ENCODE measurements at regions not wholly inside any gene's neighbourhood (a gene's known extent, or its start where the extent isn't known, plus 50 kb on each side); places are given as distances from the start of the nearest gene placed in this dataset.

DNA sequence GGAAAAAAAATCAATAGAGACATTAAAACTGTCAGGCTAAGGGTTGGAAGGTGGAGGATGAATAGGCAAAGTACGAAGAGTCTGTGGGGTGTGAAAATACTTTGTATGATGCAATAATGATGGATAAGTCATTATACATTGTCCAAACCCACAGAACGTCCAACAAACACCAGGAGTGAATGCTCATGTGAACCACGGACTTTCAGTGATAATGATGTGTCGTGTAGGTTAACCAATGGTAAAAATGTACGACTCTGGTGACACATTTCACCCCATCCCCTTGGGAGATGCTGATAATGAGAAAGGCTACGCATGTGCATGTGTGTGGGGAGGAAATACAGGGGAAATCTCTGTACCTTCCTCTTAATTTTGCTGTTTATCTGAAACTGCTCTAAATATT lies 665.2 kb downstream of the FAT4 start:
- ChIA-PET POLR2A (ENCODE audit: low non-redundant PET) (no interaction called here), CTCF (no interaction called here)
- TF ChIP-seq, protein P1, sequence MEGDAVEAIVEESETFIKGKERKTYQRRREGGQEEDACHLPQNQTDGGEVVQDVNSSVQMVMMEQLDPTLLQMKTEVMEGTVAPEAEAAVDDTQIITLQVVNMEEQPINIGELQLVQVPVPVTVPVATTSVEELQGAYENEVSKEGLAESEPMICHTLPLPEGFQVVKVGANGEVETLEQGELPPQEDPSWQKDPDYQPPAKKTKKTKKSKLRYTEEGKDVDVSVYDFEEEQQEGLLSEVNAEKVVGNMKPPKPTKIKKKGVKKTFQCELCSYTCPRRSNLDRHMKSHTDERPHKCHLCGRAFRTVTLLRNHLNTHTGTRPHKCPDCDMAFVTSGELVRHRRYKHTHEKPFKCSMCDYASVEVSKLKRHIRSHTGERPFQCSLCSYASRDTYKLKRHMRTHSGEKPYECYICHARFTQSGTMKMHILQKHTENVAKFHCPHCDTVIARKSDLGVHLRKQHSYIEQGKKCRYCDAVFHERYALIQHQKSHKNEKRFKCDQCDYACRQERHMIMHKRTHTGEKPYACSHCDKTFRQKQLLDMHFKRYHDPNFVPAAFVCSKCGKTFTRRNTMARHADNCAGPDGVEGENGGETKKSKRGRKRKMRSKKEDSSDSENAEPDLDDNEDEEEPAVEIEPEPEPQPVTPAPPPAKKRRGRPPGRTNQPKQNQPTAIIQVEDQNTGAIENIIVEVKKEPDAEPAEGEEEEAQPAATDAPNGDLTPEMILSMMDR (conservative IDR thresholded peaks at IDR 0.05; ENCODE audit: low read depth): no peak
- H3K27ac ChIP-seq: no peak overlapping the region
- no peak for DNase-seq (ENCODE audit: low spot score)

DNA sequence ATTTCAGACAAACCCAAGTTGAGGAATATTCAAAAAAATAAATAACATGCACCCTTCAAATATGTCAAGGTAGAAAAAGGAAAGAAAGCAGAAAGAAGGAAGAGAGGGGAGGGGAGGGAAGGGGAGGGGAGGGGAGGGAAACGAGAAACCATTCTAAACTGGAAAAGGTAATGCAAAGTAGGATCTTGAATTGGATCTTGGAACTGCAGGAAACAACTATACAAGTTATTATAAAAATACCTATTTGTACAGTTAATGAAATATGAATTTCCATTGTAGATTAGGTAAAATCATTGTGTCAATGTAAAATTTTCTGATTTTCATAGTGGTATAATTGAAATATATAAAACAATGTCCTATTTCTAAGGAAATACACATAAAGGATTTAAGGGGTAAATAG lies 668.4 kb downstream of the FAT4 start:
- ChIA-PET POLR2A (ENCODE audit: low non-redundant PET) (no interaction called here), CTCF (no interaction called here)
- DNase-seq (ENCODE audit: low spot score): no peak
- TF ChIP-seq, protein P1 (conservative IDR thresholded peaks at IDR 0.05; ENCODE audit: low read depth): no peak
- no peak overlapping the region for H3K27ac ChIP-seq

DNA sequence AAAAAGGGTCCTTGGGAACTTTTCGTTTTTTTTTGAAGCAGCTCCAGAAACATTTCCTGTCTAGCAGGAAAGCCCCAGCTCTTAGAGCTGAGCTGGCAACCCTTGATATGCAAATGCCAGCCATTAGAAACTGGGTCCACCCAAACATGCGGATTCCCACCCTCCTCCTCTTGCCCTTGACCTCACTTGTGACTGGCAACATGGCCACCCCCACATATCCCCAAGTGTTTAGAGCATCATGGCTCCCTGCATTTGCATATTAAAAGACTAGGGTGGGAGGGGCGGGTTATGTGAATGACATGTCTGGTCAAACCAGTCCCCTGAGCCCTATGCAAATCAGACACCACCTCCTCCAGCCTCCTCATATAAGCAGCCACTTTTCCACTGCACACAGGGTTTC lies 671.1 kb downstream of the FAT4 start:
- ChIA-PET POLR2A (ENCODE audit: low non-redundant PET) (no interaction called here), CTCF (no interaction called here)
- DNase-seq (ENCODE audit: low spot score): no peak
- H3K27ac ChIP-seq: no peak overlapping the region
- TF ChIP-seq, protein P1 (conservative IDR thresholded peaks at IDR 0.05; ENCODE audit: low read depth): no peak

DNA sequence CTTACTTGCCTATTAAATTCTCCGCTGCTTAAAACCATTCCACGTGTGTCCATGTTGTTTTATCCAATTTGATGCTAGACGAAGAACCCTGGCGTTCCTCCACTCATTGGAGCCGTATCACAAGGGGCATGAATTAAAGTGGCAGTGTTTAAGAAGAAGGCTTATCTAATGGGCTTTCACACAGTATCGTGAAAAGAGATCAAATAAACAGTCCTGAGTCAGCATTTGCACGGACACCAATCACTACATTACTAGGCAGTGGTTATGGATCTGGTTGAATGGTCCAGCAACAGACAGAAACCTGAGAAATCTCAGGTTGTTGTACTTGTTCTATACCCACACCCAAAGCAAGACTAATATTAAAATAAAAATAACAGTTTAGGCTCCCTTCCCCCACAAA lies 671.6 kb downstream of the FAT4 start:
- no peak overlapping the region for H3K27ac ChIP-seq
- POLR2A ChIA-PET (ENCODE audit: low non-redundant PET): no interaction called here
- CTCF ChIA-PET: no interaction called here
- TF ChIP-seq, protein P1 (conservative IDR thresholded peaks at IDR 0.05; ENCODE audit: low read depth): no peak
- DNase-seq (ENCODE audit: low spot score): no peak

DNA sequence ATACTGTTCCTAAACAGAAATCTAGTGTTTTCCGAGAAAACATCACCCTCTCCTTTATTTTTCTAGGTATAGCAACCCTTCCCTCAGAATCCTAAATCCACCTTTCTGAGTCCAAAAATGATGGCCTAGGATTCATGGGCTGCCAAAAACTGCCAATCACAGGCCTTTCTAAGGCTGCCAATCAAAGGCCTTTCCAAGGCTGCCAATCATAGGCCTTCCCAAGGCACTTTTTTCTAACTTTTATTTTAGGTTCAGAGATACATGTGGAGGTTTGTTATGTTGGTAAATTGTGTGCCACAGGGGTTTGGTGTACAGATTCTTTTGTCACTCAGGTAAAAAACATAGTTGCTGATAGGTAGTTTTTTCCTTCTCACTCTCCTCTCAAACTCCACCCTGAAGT lies 673.7 kb downstream of the FAT4 start:
- DNase-seq (ENCODE audit: low spot score): no peak
- no peak overlapping the region for H3K27ac ChIP-seq
- POLR2A ChIA-PET (ENCODE audit: low non-redundant PET): no interaction called here
- TF ChIP-seq, protein P1 (conservative IDR thresholded peaks at IDR 0.05; ENCODE audit: low read depth): no peak
- CTCF ChIA-PET: no interaction called here

DNA sequence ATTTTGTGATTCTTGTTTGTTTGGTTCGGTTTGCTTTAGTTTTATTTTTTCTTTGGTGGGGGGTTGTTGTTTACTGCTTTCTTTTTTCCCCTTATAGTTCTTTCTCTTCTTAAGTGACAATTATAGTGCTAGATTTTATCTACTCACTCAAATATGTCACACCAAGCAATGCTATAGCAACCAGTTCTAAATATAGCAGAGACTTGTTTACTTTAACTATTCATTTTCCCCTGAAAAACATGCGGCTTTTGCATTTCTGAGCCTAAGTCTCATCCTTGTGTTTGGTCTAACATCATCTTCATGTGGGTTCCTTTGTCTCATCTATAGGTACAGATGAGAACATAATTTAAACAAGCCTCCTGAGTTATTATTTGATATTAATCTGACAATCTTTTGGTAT lies 676.6 kb downstream of the FAT4 start:
- CTCF ChIA-PET: no interaction called here
- TF ChIP-seq, protein P1 (conservative IDR thresholded peaks at IDR 0.05; ENCODE audit: low read depth): no peak
- H3K27ac ChIP-seq: no peak overlapping the region
- no peak for DNase-seq (ENCODE audit: low spot score)
- POLR2A ChIA-PET (ENCODE audit: low non-redundant PET): no interaction called here

DNA sequence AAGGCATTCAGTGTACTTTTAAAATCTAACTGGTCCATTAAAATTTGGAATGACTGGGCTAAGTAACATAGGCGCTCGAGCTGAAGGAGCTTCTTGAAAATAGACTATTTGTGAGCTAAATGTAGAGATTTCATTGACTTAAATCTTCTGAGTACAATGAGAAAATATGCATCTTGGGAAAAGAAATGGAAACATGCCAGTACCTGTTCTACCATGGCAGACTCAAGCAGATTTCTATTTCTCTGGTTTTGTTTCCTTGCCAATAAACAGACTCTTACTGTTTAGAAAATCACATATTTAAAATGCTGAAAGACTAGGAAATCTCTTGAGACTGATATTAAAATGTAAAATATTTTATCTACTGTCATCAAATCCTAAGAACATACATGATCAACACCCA lies 678.1 kb downstream of the FAT4 start:
- ChIA-PET POLR2A (ENCODE audit: low non-redundant PET) (no interaction called here), CTCF (no interaction called here)
- no peak overlapping the region for H3K27ac ChIP-seq
- DNase-seq (ENCODE audit: low spot score): no peak
- TF ChIP-seq, protein P1 (conservative IDR thresholded peaks at IDR 0.05; ENCODE audit: low read depth): no peak

Data from RWPE1 (cell line).